IPS-15b (cell line): ENCODE measurements at regions not wholly inside any gene's neighbourhood (a gene's known extent, or its start where the extent isn't known, plus 50 kb on each side); places are given as distances from the start of the nearest gene placed in this dataset.

Experiments
- H3K27me3 ChIP-seq: one replicate; pipeline ENCODE4 v1.6.1; 2013; ENCODE audit warnings: low read length; ENCODE audit not compliant: control insufficient read depth, insufficient read depth
- H3K36me3 ChIP-seq: one replicate; pipeline ENCODE4 v1.6.1; 2013; ENCODE audit warnings: low read length; ENCODE audit not compliant: control insufficient read depth, insufficient read depth
- H3K4me1 ChIP-seq: one replicate; pipeline ENCODE4 v1.6.1; 2013; ENCODE audit warnings: mild to moderate bottlenecking, low read length; ENCODE audit not compliant: control insufficient read depth, insufficient read depth
- H3K4me3 ChIP-seq: one replicate; pipeline ENCODE4 v1.5.1; 2013; ENCODE audit warnings: low read depth, low read length
- H3K9ac ChIP-seq: one replicate; pipeline ENCODE4 v1.6.1; 2013; ENCODE audit warnings: low read depth, mild to moderate bottlenecking, low read length
- H3K9me3 ChIP-seq: one replicate; pipeline ENCODE4 v1.6.1; 2013; ENCODE audit warnings: mild to moderate bottlenecking, low read length; ENCODE audit not compliant: control insufficient read depth, insufficient read depth

GRCh38 chr5:56543441-56544388 lies 271.6 kb upstream of the MAP3K1 start:
- Histone ChIP-seq H3K4me3 (no peak overlapping the region), H3K9ac (no peak overlapping the region), H3K36me3 (no peaks in the 10 kb centered on the region), H3K27me3 (no peaks in the 10 kb centered on the region), H3K4me1 (no peaks in the 10 kb centered on the region), H3K9me3 (no peaks in the 10 kb centered on the region)

- no peaks in the 10 kb centered on the region for H3K27me3 ChIP-seq
- H3K9me3 ChIP-seq: no peaks in the 10 kb centered on the region
- no peak overlapping the region for H3K9ac ChIP-seq
- H3K36me3 ChIP-seq: no peaks in the 10 kb centered on the region
- H3K4me1 ChIP-seq: no peaks in the 10 kb centered on the region
- H3K4me3 ChIP-seq: no peak overlapping the region
These were observed 275.1 kb upstream of the MAP3K1 start for GRCh38 chr5:56540266-56540665.

- H3K27me3 ChIP-seq: no peaks in the 10 kb centered on the region
- H3K36me3 ChIP-seq: no peaks in the 10 kb centered on the region
- H3K9me3 ChIP-seq: no peaks in the 10 kb centered on the region
- H3K9ac ChIP-seq: no peak overlapping the region
- no peaks in the 10 kb centered on the region for H3K4me1 ChIP-seq
- no peak overlapping the region for H3K4me3 ChIP-seq
These were observed 276.8 kb upstream of the MAP3K1 start for GRCh38 chr5:56538580-56538979.

GRCh38 chr5:56535347-56535746 lies 280.0 kb upstream of the MAP3K1 start:
- Histone ChIP-seq H3K4me3 (no peak overlapping the region), H3K4me1 (no peaks in the 10 kb centered on the region), H3K27me3 (no peaks in the 10 kb centered on the region), H3K9me3 (no peaks in the 10 kb centered on the region), H3K9ac (no peak overlapping the region), H3K36me3 (no peaks in the 10 kb centered on the region)

GRCh38 chr5:56534102-56534829 lies 281.1 kb upstream of the MAP3K1 start:
- no peaks in the 10 kb centered on the region for H3K9me3 ChIP-seq
- no peaks in the 10 kb centered on the region for H3K27me3 ChIP-seq
- no peak overlapping the region for H3K4me3 ChIP-seq
- H3K9ac ChIP-seq: no peak overlapping the region
- H3K4me1 ChIP-seq: no peaks in the 10 kb centered on the region
- H3K36me3 ChIP-seq: no peaks in the 10 kb centered on the region

GRCh38 chr5:56532466-56532865 lies 282.9 kb upstream of the MAP3K1 start:
- H3K9me3 ChIP-seq: no peaks in the 10 kb centered on the region
- H3K9ac ChIP-seq: no peak overlapping the region
- H3K27me3 ChIP-seq: no peaks in the 10 kb centered on the region
- H3K36me3 ChIP-seq: no peaks in the 10 kb centered on the region
- no peaks in the 10 kb centered on the region for H3K4me1 ChIP-seq
- H3K4me3 ChIP-seq: no peak overlapping the region

- Histone ChIP-seq H3K36me3 (no peaks in the 10 kb centered on the region), H3K9me3 (no peaks in the 10 kb centered on the region), H3K4me1 (no peaks in the 10 kb centered on the region), H3K27me3 (no peaks in the 10 kb centered on the region), H3K9ac (no peak overlapping the region), H3K4me3 (no peak overlapping the region)
These were observed 284.7 kb upstream of the MAP3K1 start for GRCh38 chr5:56530626-56531138.

- Histone ChIP-seq H3K27me3 (no peaks in the 10 kb centered on the region), H3K4me1 (no peaks in the 10 kb centered on the region), H3K9ac (no peak overlapping the region), H3K4me3 (no peak overlapping the region), H3K36me3 (no peaks in the 10 kb centered on the region), H3K9me3 (no peaks in the 10 kb centered on the region)
These were observed 285.5 kb upstream of the MAP3K1 start for GRCh38 chr5:56529666-56530430.

GRCh38 chr5:56527174-56527573 lies 288.2 kb upstream of the MAP3K1 start:
- no peaks in the 10 kb centered on the region for H3K9me3 ChIP-seq
- no peaks in the 10 kb centered on the region for H3K36me3 ChIP-seq
- no peaks in the 10 kb centered on the region for H3K27me3 ChIP-seq
- H3K9ac ChIP-seq: no peak overlapping the region
- H3K4me3 ChIP-seq: no peak overlapping the region
- H3K4me1 ChIP-seq: no peaks in the 10 kb centered on the region

- no peaks in the 10 kb centered on the region for H3K36me3 ChIP-seq
- H3K27me3 ChIP-seq: no peaks in the 10 kb centered on the region
- no peak overlapping the region for H3K9ac ChIP-seq
- no peaks in the 10 kb centered on the region for H3K9me3 ChIP-seq
- no peaks in the 10 kb centered on the region for H3K4me1 ChIP-seq
- no peak overlapping the region for H3K4me3 ChIP-seq
These were observed 290.2 kb upstream of the MAP3K1 start for GRCh38 chr5:56525113-56525512.

GRCh38 chr5:56523790-56524575 lies 290.9 kb upstream of the ANKRD55 start:
- H3K4me3 ChIP-seq: no peak overlapping the region
- H3K4me1 ChIP-seq: no peaks in the 10 kb centered on the region

More at GRCh38 chr5:56523790-56524575, 290.9 kb upstream of the ANKRD55 start:
- no peaks in the 10 kb centered on the region for H3K36me3 ChIP-seq
- no peaks in the 10 kb centered on the region for H3K9me3 ChIP-seq
- H3K9ac ChIP-seq: no peak overlapping the region
- no peaks in the 10 kb centered on the region for H3K27me3 ChIP-seq
